ENCODE measurements at regions not wholly inside any gene's neighbourhood (a gene's known extent, or its start where the extent isn't known, plus 50 kb on each side); places are given as distances from the start of the nearest gene placed in this dataset.

DNA sequence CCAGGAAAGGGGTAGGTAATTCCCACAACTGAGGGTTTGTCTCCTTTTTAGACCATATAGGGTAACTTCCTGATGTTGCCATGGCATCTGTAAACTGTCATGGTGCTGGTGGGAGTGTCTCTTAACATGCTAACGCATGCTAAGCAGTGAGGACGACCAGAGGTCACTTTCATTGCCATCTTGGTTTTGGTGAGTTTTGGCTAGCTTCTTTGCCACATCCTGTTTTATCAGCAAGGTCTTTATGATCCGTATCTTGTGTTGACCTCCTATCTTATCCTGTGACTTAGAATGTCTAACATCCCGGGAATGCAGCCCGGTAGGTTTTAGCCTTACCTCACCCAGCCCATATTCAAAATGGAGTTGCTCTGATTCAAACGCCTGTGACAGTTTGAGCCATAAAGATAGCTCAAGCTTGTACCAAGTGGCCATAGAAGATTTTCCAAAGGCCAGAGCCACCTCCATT lies 176.0 kb upstream of the NAMPT start:
- no peak for DNase-seq (ENCODE audit: low spot score)
- TF ChIP-seq, protein P1, sequence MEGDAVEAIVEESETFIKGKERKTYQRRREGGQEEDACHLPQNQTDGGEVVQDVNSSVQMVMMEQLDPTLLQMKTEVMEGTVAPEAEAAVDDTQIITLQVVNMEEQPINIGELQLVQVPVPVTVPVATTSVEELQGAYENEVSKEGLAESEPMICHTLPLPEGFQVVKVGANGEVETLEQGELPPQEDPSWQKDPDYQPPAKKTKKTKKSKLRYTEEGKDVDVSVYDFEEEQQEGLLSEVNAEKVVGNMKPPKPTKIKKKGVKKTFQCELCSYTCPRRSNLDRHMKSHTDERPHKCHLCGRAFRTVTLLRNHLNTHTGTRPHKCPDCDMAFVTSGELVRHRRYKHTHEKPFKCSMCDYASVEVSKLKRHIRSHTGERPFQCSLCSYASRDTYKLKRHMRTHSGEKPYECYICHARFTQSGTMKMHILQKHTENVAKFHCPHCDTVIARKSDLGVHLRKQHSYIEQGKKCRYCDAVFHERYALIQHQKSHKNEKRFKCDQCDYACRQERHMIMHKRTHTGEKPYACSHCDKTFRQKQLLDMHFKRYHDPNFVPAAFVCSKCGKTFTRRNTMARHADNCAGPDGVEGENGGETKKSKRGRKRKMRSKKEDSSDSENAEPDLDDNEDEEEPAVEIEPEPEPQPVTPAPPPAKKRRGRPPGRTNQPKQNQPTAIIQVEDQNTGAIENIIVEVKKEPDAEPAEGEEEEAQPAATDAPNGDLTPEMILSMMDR (IDR thresholded peaks at IDR 0.05), result no peak
- Histone ChIP-seq H3K4me3 (no peak overlapping the region), H3K27ac (no peak overlapping the region), H3K36me3 (no peaks in the 10 kb centered on the region), H3K4me1 (peaks cover 0 to 7% of the 10 kb centered on the region in 2 donors), H3K27me3 (no peaks in the 10 kb centered on the region), H3K9me3 (no peaks in the 10 kb centered on the region)

DNA sequence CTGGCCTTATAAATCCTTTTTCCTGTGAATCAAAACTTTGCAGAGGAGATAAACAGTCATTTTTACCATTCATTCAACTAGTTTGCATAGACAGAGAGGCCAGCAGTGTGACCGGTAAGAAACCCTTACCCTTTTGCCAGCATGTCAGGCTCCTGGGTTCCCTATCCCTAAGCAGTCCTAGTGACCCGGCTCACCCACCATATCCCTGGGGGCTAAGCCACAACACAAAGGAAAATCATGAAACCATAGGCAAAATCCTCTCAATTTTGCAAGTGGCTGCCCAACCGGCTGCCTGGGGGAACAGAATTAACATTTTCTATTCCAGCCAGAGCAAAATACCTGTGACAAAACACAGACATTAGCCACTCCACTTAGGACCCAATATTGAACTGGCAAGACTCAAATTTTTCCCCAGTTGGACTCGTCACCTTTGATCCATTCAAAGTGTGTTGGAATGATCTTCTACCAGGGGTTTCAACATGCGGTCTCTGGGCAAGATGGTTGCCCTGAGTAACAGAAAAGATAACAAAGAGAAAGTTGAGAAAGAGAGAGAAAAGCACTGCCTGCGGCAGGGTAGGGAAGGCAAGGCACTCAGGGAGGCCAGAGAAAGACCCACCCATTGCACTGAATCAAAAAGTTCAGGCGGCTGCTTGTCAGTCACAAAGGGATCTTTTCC lies 174.8 kb upstream of the NAMPT start:
- H3K27me3 ChIP-seq, result no peaks in the 10 kb centered on the region
- peaks cover 0 to 5% of the 10 kb centered on the region in 2 donors for H3K4me1 ChIP-seq
- TF ChIP-seq, protein P1 (IDR thresholded peaks at IDR 0.05), result no peak
- H3K4me3 ChIP-seq, result no peak overlapping the region
- no peak overlapping the region for H3K27ac ChIP-seq
- no peaks in the 10 kb centered on the region for H3K9me3 ChIP-seq
- H3K36me3 ChIP-seq, result no peaks in the 10 kb centered on the region
- no peak for DNase-seq (ENCODE audit: low spot score)

DNA sequence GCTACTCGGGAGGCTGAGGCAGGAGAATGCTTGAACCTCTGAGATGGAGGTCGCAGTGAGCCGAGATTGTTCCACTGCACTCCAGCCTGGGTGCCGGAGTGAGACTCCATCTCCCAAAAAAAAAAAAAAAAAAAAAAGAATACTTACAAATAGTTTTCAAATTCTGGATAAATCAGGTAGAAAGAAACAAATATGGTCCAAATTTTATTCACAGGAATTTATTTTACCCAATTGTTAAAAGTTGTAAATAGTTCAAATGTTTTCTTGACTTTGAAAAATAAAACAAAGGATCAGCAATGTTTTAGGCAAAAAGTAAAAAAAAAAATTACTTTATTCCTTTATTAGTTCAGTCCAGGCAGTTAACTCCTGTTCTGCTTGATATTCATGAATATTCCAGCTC lies 172.9 kb upstream of the NAMPT start:
- no peak for DNase-seq (ENCODE audit: low spot score)
- TF ChIP-seq, protein P1 (IDR thresholded peaks at IDR 0.05), result no peak
- H3K9me3 ChIP-seq, result peaks cover 0 to under 1% of the 10 kb centered on the region in 2 donors
- no peak overlapping the region for H3K27ac ChIP-seq
- no peaks in the 10 kb centered on the region for H3K27me3 ChIP-seq
- no peaks in the 10 kb centered on the region for H3K36me3 ChIP-seq
- H3K4me1 ChIP-seq, result peaks cover 0 to 5% of the 10 kb centered on the region in 2 donors
- H3K4me3 ChIP-seq, result no peak overlapping the region

DNA sequence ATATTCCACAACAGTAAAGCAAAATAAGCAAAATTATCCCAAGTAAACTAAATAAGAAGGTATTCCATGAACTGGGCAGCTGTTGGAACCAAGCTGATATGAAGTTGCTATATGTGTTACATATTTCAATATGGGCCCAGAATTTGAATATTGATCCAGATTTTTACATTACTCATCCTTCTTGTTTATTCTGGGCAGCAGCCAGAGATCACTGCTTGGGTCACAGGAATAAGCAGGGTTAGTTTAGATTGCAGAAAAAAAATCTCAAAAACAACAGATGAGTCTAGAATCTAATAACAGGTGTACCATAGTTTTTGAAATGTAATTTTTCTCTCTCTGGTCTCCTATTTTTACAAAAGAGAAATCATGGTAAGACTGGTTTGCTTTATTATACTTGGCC lies 171.5 kb upstream of the NAMPT start:
- no peak for DNase-seq (ENCODE audit: low spot score)
- H3K4me1 ChIP-seq, result no peaks in the 10 kb centered on the region
- no peak overlapping the region for H3K27ac ChIP-seq
- H3K27me3 ChIP-seq, result no peaks in the 10 kb centered on the region
- H3K9me3 ChIP-seq, result peaks cover 0 to 11% of the 10 kb centered on the region in 2 donors
- TF ChIP-seq, protein P1 (IDR thresholded peaks at IDR 0.05), result no peak
- H3K36me3 ChIP-seq, result no peaks in the 10 kb centered on the region
- H3K4me3 ChIP-seq, result no peak overlapping the region

DNA sequence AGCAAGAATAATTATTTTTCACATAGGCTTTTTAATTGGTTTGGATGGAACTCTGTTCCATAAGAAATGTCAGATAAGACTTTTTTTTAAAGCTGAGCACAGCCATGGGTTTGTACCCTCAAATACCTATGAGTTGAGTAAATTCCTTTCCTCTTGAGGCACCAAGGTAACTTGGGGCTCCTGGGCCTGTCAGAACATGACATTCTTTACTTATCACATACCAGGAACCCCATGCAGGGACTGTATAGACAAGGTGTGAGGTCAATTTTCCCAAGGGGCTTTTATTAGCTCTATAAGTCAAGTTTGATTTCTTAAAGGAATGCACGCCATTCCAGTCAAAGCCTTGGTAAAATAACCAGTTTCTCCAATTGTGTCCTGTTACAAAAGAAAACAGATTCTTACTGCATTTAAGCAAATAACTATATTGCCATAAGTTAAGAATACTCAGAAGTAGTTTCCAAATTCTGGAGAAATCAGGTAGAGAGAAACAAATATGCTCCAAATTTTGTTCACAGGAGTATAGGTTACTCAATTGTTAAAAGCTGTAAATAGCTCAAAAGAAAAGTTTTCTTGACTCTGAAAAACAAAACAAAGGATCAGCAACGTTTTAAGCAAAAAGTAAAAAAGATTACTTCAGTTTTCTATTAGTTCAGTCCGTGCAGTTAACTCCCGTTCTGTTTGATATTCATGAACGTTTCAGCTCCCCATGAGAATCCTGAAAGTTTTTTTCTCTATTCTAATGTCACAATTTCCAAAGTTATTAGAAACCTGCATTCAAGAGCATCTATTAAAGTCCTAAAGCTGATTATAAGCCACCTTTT lies 167.5 kb upstream of the NAMPT start:
- Histone ChIP-seq H3K27me3 (no peaks in the 10 kb centered on the region), H3K9me3 (peaks cover 0 to 11% of the 10 kb centered on the region in 2 donors), H3K36me3 (no peaks in the 10 kb centered on the region), H3K27ac (no peak overlapping the region), H3K4me3 (no peak overlapping the region), H3K4me1 (no peaks in the 10 kb centered on the region)
- DNase-seq (ENCODE audit: low spot score), result no peak
- TF ChIP-seq, protein P1 (IDR thresholded peaks at IDR 0.05), result no peak
